ENCODE measurements at regions not wholly inside any gene's neighbourhood (a gene's known extent, or its start where the extent isn't known, plus 50 kb on each side); places are given as distances from the start of the nearest gene placed in this dataset.

DNA sequence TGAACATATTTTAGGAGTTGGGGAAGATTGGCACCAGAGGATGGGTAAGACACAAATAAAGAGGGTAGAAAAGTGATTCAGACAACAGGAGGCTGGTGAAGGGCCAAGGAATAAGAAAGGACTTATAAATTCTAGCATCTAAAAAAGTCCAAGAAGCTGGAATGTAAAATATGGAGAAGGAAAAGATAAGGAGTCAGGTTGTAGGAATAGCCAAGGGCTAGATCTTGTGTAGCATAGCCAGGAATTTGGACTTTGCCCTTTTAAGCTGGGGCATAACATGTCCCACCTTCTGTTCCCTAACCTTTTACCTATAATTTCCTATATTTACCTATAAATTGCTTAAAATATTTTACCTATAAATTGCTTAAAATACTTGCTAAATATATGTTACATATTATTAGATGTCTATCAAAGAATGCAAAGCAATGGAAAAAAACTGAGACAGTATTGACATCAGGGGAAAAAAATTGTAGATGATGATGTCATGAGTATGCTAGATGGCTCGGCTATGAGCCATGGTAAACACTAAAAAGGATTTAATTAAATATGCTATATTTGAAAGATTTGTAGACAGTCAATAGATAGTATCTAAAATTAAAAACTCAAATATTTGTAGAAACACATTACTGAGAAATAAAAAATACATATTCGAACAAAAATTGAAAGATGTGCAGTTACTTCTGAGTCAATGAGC is 99.7 kb upstream of the PLEKHG7 start:
- TF ChIP-seq POLR2AphosphoS5 (IDR thresholded peaks at IDR 0.05): no peak
- TF ChIP-seq, protein P1, sequence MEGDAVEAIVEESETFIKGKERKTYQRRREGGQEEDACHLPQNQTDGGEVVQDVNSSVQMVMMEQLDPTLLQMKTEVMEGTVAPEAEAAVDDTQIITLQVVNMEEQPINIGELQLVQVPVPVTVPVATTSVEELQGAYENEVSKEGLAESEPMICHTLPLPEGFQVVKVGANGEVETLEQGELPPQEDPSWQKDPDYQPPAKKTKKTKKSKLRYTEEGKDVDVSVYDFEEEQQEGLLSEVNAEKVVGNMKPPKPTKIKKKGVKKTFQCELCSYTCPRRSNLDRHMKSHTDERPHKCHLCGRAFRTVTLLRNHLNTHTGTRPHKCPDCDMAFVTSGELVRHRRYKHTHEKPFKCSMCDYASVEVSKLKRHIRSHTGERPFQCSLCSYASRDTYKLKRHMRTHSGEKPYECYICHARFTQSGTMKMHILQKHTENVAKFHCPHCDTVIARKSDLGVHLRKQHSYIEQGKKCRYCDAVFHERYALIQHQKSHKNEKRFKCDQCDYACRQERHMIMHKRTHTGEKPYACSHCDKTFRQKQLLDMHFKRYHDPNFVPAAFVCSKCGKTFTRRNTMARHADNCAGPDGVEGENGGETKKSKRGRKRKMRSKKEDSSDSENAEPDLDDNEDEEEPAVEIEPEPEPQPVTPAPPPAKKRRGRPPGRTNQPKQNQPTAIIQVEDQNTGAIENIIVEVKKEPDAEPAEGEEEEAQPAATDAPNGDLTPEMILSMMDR (IDR thresholded peaks at IDR 0.05): no peak
